MCF 10A (cell line): ENCODE measurements at regions not wholly inside any gene's neighbourhood (a gene's known extent, or its start where the extent isn't known, plus 50 kb on each side); places are given as distances from the start of the nearest gene placed in this dataset.

ENCODE experiments used
- BruUV-seq: library from RNA; stranded (reverse); fragments of 400-500 nt; replicated peaks from 2 replicates; lab custom pipeline; 2021; lab: Mats Ljungman, UMichigan
- CTCF ChIA-PET: fragments of 300-600 bp; sonication (Branson Sonifier 250); formaldehyde crosslinking; extraction: SDS; loops from one replicate; lab custom pipeline; 2021; ENCODE audit warnings: antibody characterized with exemption, inconsistent platforms; lab: Yijun Ruan, JAX
- POLR2A ChIA-PET: fragments of 300-600, 350-650 bp; sonication (Branson Sonifier 250); formaldehyde crosslinking; extraction: SDS; loops from one replicate; lab custom pipeline; 2020; ENCODE audit warnings: antibody characterized with exemption, inconsistent platforms; lab: Yijun Ruan, JAX
- DNase-seq: peaks from one replicate; pipeline ENCODE4 v3.0.0-alpha.2; 2018; ENCODE audit not compliant: unreplicated experiment
- H3K27ac Mint-ChIP-seq: one replicate; pipeline ENCODE4 v1.8.0; 2022; ENCODE audit warnings: mild to moderate bottlenecking, low read depth, mixed read lengths; ENCODE audit not compliant: unreplicated experiment
- H3K27me3 Mint-ChIP-seq: one replicate; pipeline ENCODE4 v1.8.0; 2022; ENCODE audit warnings: mixed read lengths; ENCODE audit not compliant: insufficient read depth, unreplicated experiment
- H3K36me3 Mint-ChIP-seq: one replicate; pipeline ENCODE4 v1.8.0; 2022; ENCODE audit warnings: mild to moderate bottlenecking, moderate library complexity, mixed read lengths; ENCODE audit not compliant: insufficient read depth, unreplicated experiment
- H3K4me1 Mint-ChIP-seq: one replicate; pipeline ENCODE4 v1.8.0; 2022; ENCODE audit warnings: mixed read lengths; ENCODE audit not compliant: insufficient read depth, unreplicated experiment
- H3K4me3 Mint-ChIP-seq: one replicate; pipeline ENCODE4 v1.8.0; 2022; ENCODE audit warnings: mild to moderate bottlenecking, moderate library complexity, mixed read lengths; ENCODE audit not compliant: unreplicated experiment
- H3K9me3 Mint-ChIP-seq: one replicate; pipeline ENCODE4 v1.8.0; 2022; ENCODE audit warnings: mixed read lengths; ENCODE audit not compliant: unreplicated experiment
- CTCF ChIP-seq: fragments of 200-600 bp; IDR thresholded peaks from one replicate; pipeline ENCODE4 v1.8.0; 2022; ENCODE audit warnings: antibody characterized with exemption, mild to moderate bottlenecking; ENCODE audit not compliant: unreplicated experiment
- intact Hi-C: fragments of 100-400 bp; cut with micrococcal nuclease; formaldehyde crosslinking; loops from 2 replicates; pipeline ENCODE4 v1.14.1; 2022

- H3K4me1 Mint-ChIP-seq = no peaks in the 10 kb centered on the region
Observed at GRCh38 chr4:134552063-134552462, 350.5 kb upstream of the PABPC4L start.

GRCh38 chr4:134551348-134551747 lies 349.8 kb upstream of the PABPC4L start:
- H3K27ac Mint-ChIP-seq = no peak overlapping the region
- DNase-seq = no peak
- H3K36me3 Mint-ChIP-seq = no peaks in the 10 kb centered on the region
- intact Hi-C loops = no loop called here
- ChIA-PET CTCF (no interaction called here), POLR2A (no interaction called here)
- TF ChIP-seq CTCF = no peak
- H3K9me3 Mint-ChIP-seq = peaks cover 13% of the 10 kb centered on the region
- H3K27me3 Mint-ChIP-seq = no peaks in the 10 kb centered on the region
- no peaks in the 10 kb centered on the region for H3K4me1 Mint-ChIP-seq
- no peak overlapping the region for H3K4me3 Mint-ChIP-seq
- BruUV-seq = no TSS peak

More at GRCh38 chr4:134552063-134552462, 350.5 kb upstream of the PABPC4L start:
- Mint-ChIP-seq H3K4me3 (no peak overlapping the region), H3K36me3 (no peaks in the 10 kb centered on the region), H3K27ac (no peak overlapping the region), H3K9me3 (peaks cover 12% of the 10 kb centered on the region), H3K27me3 (no peaks in the 10 kb centered on the region)
- no TSS peak for BruUV-seq
- no peak for TF ChIP-seq CTCF
- CTCF ChIA-PET = no interaction called here
- intact Hi-C loops = no loop called here
- POLR2A ChIA-PET = interaction anchor here (0.5 kb wide), 1 partner anchor 396 kb away, joined by 3 read pairs; no protein-coding TSS in a partner anchor
- no peak for DNase-seq

GRCh38 chr4:134548052-134548628 lies 346.6 kb upstream of the PABPC4L start:
- Mint-ChIP-seq H3K4me1 (no peaks in the 10 kb centered on the region), H3K27me3 (no peaks in the 10 kb centered on the region), H3K36me3 (no peaks in the 10 kb centered on the region), H3K27ac (no peak overlapping the region), H3K9me3 (peaks cover 13% of the 10 kb centered on the region), H3K4me3 (no peak overlapping the region)
- ChIA-PET CTCF (interaction anchor here (0.5 kb wide), 1 partner anchor 1394 kb away, joined by 3 read pairs; no protein-coding TSS in a partner anchor), POLR2A (no interaction called here)
- no peak for DNase-seq
- no TSS peak for BruUV-seq
- intact Hi-C loops = no loop called here
- TF ChIP-seq CTCF = no peak

GRCh38 chr4:134546279-134546678 lies 344.7 kb upstream of the PABPC4L start:
- intact Hi-C loops = no loop called here
- Mint-ChIP-seq H3K4me1 (no peaks in the 10 kb centered on the region), H3K27ac (no peak overlapping the region), H3K27me3 (no peaks in the 10 kb centered on the region), H3K36me3 (no peaks in the 10 kb centered on the region), H3K9me3 (peaks cover 13% of the 10 kb centered on the region), H3K4me3 (no peak overlapping the region)
- ChIA-PET POLR2A (no interaction called here), CTCF (interaction anchor here (0.6 to 1.1 kb wide), 3 partner anchors 10 to 1301 kb away, joined by 3 to 6 read pairs (median 4); no protein-coding TSS in a partner anchor)
- DNase-seq = no peak
- no TSS peak for BruUV-seq
- TF ChIP-seq CTCF = no peak
